Upper lobe of left lung (tissue), 4 donors: ENCODE measurements at regions not wholly inside any gene's neighbourhood (a gene's known extent, or its start where the extent isn't known, plus 50 kb on each side); places are given as distances from the start of the nearest gene placed in this dataset.

Experiments used
- CTCF ChIP-seq, 6 experiments: fragments of 450-650 bp in 4 of 6; fragments of 200-600 bp in 2 of 6; sonication (generic) in 2 of 6; IDR thresholded peaks; one replicate each; pipeline ENCODE4 v1.5.1; 2016 to 2019; ENCODE audit warnings: antibody characterized with exemption in 6 of 6
- POLR2AphosphoS5 ChIP-seq, 2 donors: sonication (generic); formaldehyde crosslinking; IDR thresholded peaks; one replicate each; pipeline ENCODE4 v1.5.1; 2017; ENCODE audit warnings: antibody characterized with exemption in 2 of 2

DNA sequence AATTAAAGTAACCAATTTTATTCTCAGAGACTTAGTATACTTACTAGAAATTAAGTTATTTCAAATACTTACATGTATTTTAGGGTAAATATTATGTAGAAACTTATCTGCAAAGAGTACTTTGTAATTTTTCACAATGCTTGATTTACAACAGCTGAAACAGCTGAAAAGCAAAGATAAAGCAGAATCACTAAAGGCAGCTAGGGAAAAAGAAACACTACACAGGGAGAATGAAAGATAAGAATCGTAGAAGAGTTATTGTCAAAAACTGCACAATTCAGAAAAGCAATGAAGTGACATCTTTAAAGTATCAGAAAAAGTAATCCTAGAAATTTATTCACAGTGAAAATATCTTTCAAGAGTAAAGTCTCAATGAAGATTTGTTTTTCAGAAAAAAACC, 69.7 kb upstream of the ZNF804B start:
- TF ChIP-seq CTCF (IDR thresholded peaks at IDR 0.05), result no peak
- no peak for TF ChIP-seq POLR2AphosphoS5 (IDR thresholded peaks at IDR 0.05)
